ENCODE measurements at regions not wholly inside any gene's neighbourhood (a gene's known extent, or its start where the extent isn't known, plus 50 kb on each side); places are given as distances from the start of the nearest gene placed in this dataset.

DNA sequence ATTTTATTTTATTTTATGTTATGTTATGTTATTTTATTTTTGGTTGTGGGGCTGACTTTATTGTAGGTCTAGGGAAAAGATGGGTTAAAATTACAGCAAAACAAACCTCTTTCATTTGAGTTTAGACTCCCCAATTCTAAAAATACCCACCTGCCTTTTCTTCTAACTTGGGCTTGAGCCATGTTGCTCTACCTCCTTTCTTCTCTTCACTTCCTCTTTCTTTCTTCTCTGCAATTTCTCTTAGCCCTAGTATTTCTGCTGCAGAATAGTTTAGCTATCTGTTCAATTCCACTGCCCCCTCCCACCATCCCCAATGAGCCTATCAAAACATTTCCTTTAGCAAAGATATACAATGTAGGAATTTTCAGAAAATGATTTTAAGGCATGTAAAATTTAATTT, 653.3 kb downstream of the ARAP2 start:
- TF ChIP-seq GATA2 (IDR thresholded peaks at IDR 0.05; ENCODE audit: low read depth, low read length) (no peak), GATA3 (IDR thresholded peaks at IDR 0.05; ENCODE audit: low read depth, low read length) (no peak)

All from SH-SY5Y (cell line).